ENCODE measurements at regions not wholly inside any gene's neighbourhood (a gene's known extent, or its start where the extent isn't known, plus 50 kb on each side); places are given as distances from the start of the nearest gene placed in this dataset.
A peak's percentile ranks its signal among the peaks of the same experiment; 100 is the strongest.

- FAIRE-seq = no peak
These were observed 1184.8 kb downstream of the GATA3 start for GRCh38 chr10:9239298-9239697.

GRCh38 chr10:9243941-9244411 is 1189.5 kb downstream of the GATA3 start:
- H3K9me3 ChIP-seq (replicated peaks; ENCODE audit: control insufficient read depth, insufficient read depth, low read length) = no peaks in the 10 kb centered on the region
- DNase-seq (ENCODE audit: low read depth, low spot score) (no peak), FAIRE-seq (no peak)
- H3K27ac ChIP-seq (ENCODE audit: insufficient read depth, low read depth, low read length) = no peak overlapping the region
- H4K20me1 ChIP-seq (replicated peaks; ENCODE audit: control insufficient read depth, extremely low read depth, insufficient read depth, low read length) = no peaks in the 10 kb centered on the region
- H3K9ac ChIP-seq (replicated peaks; ENCODE audit: extremely low read depth, insufficient read depth, low read length) = no peak overlapping the region
- H3K4me2 ChIP-seq (ENCODE audit: insufficient read depth, low read length) = no peak overlapping the region
- TF ChIP-seq JUN (IDR thresholded peaks at IDR 0.05; ENCODE audit: borderline replicate concordance, insufficient read depth, insufficient read length, low read depth) = no peak
- TF ChIP-seq CTCF (IDR thresholded peaks at IDR 0.05; ENCODE audit: extremely low read depth in 1 of 2, insufficient read depth in 1 of 2, low read depth in 1 of 2, low read length in 2 of 2) = no peak
- no peak for TF ChIP-seq FOS (IDR thresholded peaks at IDR 0.05; ENCODE audit: borderline replicate concordance, insufficient read depth, low read length)
- ChIA-PET CTCF (no interaction called here), POLR2A (no interaction called here)
- intact Hi-C loops (cut with micrococcal nuclease) (no loop called here), dilution Hi-C loops (cut with MboI; ENCODE audit: extremely low pct_ligation_motif_present, low sequenced_read_pairs) (no loop called here)
- no peak overlapping the region for H2AFZ ChIP-seq (ENCODE audit: low read depth, low read length)
- H3K4me1 ChIP-seq (ENCODE audit: control insufficient read depth, extremely low read depth, insufficient read depth, low read length) = no peaks in the 10 kb centered on the region
- no peaks in the 10 kb centered on the region for H3K79me2 ChIP-seq (ENCODE audit: control insufficient read depth, insufficient read depth, low read length)
- no peak overlapping the region for H3K4me3 ChIP-seq (replicated peaks in 1 of 3; ENCODE audit: insufficient read depth in 1 of 3, low read depth in 1 of 3, low read length in 3 of 3)
- no peaks in the 10 kb centered on the region for H3K36me3 ChIP-seq (ENCODE audit: control insufficient read depth in 2 of 2, extremely low read depth in 1 of 2, insufficient read depth in 2 of 2, low read length in 2 of 2)
- H3K27me3 ChIP-seq (ENCODE audit: control insufficient read depth in 2 of 2, insufficient read depth in 2 of 2, low read length in 2 of 2) = no peaks in the 10 kb centered on the region
- H3K9me1 ChIP-seq (replicated peaks; ENCODE audit: control insufficient read depth, extremely low read depth, insufficient read depth, low read length) = no peaks in the 10 kb centered on the region
- BruUV-seq (replicated peaks) = no TSS peak

More at GRCh38 chr10:9239298-9239697, 1184.8 kb downstream of the GATA3 start:
- DNase-seq (ENCODE audit: low read depth, low spot score) = peak; percentile 59
- no TSS peak for BruUV-seq (replicated peaks)
- dilution Hi-C loops (cut with MboI; ENCODE audit: extremely low pct_ligation_motif_present, low sequenced_read_pairs) = no loop called here
- H4K20me1 ChIP-seq (replicated peaks; ENCODE audit: control insufficient read depth, extremely low read depth, insufficient read depth, low read length) = no peaks in the 10 kb centered on the region
- H3K4me2 ChIP-seq (ENCODE audit: insufficient read depth, low read length) = no peak overlapping the region
- intact Hi-C loops (cut with micrococcal nuclease) = no loop called here
- no peak overlapping the region for H3K4me3 ChIP-seq (replicated peaks in 1 of 3; ENCODE audit: insufficient read depth in 1 of 3, low read depth in 1 of 3, low read length in 3 of 3)
- ChIA-PET POLR2A (no interaction called here), CTCF (no interaction called here)
- no peaks in the 10 kb centered on the region for H3K79me2 ChIP-seq (ENCODE audit: control insufficient read depth, insufficient read depth, low read length)
- TF ChIP-seq GATA2 (IDR thresholded peaks at IDR 0.05; ENCODE audit: insufficient read depth, insufficient read length, low read depth, low read length) (peak; percentile 43), CTCF (IDR thresholded peaks at IDR 0.05; ENCODE audit: extremely low read depth in 1 of 2, insufficient read depth in 1 of 2, low read depth in 1 of 2, low read length in 2 of 2) (no peak)
- H3K9me1 ChIP-seq (replicated peaks; ENCODE audit: control insufficient read depth, extremely low read depth, insufficient read depth, low read length) = no peaks in the 10 kb centered on the region
- no peak overlapping the region for H3K27ac ChIP-seq (ENCODE audit: insufficient read depth, low read depth, low read length)
- H3K27me3 ChIP-seq (ENCODE audit: control insufficient read depth in 2 of 2, insufficient read depth in 2 of 2, low read length in 2 of 2) = no peaks in the 10 kb centered on the region
- no peaks in the 10 kb centered on the region for H3K36me3 ChIP-seq (ENCODE audit: control insufficient read depth in 2 of 2, extremely low read depth in 1 of 2, insufficient read depth in 2 of 2, low read length in 2 of 2)
- H3K4me1 ChIP-seq (ENCODE audit: control insufficient read depth, extremely low read depth, insufficient read depth, low read length) = no peaks in the 10 kb centered on the region
- H2AFZ ChIP-seq (ENCODE audit: low read depth, low read length) = no peak overlapping the region
- H3K9me3 ChIP-seq (replicated peaks; ENCODE audit: control insufficient read depth, insufficient read depth, low read length) = no peaks in the 10 kb centered on the region
- H3K9ac ChIP-seq (replicated peaks; ENCODE audit: extremely low read depth, insufficient read depth, low read length) = no peak overlapping the region

Measured in endothelial cell of umbilical vein (primary cell).